Endothelial cell of umbilical vein (primary cell): ENCODE measurements at regions not wholly inside any gene's neighbourhood (a gene's known extent, or its start where the extent isn't known, plus 50 kb on each side); places are given as distances from the start of the nearest gene placed in this dataset.

Experiments
- CTCF ChIP-seq, 2 donors: IDR thresholded peaks; 1 replicate in 1 of 2; 2 replicates in 1 of 2; pipeline ENCODE4 v1.5.1; 2011; ENCODE audit warnings: low read length in 2 of 2, mild to moderate bottlenecking in 2 of 2, moderate library complexity in 2 of 2, control low read depth in 1 of 2, inconsistent platforms in 1 of 2, low read depth in 1 of 2; ENCODE audit not compliant: insufficient read depth in 1 of 2; ENCODE audit errors: extremely low read depth in 1 of 2
- GATA2 ChIP-seq: IDR thresholded peaks from 2 replicates; pipeline ENCODE4 v1.7.0; 2011; ENCODE audit warnings: low read depth, mild to moderate bottlenecking, moderate library complexity, mixed read lengths, low read length; ENCODE audit not compliant: insufficient read length, insufficient read depth
- MYC ChIP-seq: IDR thresholded peaks from one replicate; pipeline ENCODE4 v1.6.1; 2011; ENCODE audit warnings: mild to moderate bottlenecking, low read depth, low read length
- POLR2A ChIP-seq: IDR thresholded peaks from 2 replicates; pipeline ENCODE4 v1.6.1; 2012; ENCODE audit warnings: low read depth, mild to moderate bottlenecking, control low read depth, low read length
- POLR2AphosphoS5 ChIP-seq: IDR thresholded peaks from 2 replicates; pipeline ENCODE4 v1.6.1; 2012; ENCODE audit warnings: low read depth, mild to moderate bottlenecking, control low read depth, low read length, moderate library complexity; ENCODE audit not compliant: insufficient read depth

GRCh38 chr1:87930796-87931195 lies 602.1 kb downstream of the LMO4 start:
- TF ChIP-seq CTCF (IDR thresholded peaks at IDR 0.05; ENCODE audit: extremely low read depth in 1 of 2, insufficient read depth in 1 of 2, low read depth in 1 of 2, low read length in 2 of 2) (no peak), POLR2A (no peak), GATA2 (no peak), MYC (no peak), POLR2AphosphoS5 (no peak)
